PC-3 (cell line): ENCODE measurements at regions not wholly inside any gene's neighbourhood (a gene's known extent, or its start where the extent isn't known, plus 50 kb on each side); places are given as distances from the start of the nearest gene placed in this dataset.

Source experiments
- ATAC-seq: fragments of 200-7000 bp; cut with Tn5 transposase; 2 replicates; pipeline ENCODE4 v1.9.1; 2020; ENCODE audit warnings: mild to moderate bottlenecking, moderate library complexity
- BruUV-seq: library from RNA; stranded (reverse); fragments of 400-500 nt; replicated peaks from 2 replicates; lab custom pipeline; 2021; lab: Mats Ljungman, UMichigan
- CTCF ChIA-PET: fragments of 300-600 bp; sonication (Branson Sonifier 250); formaldehyde crosslinking; loops from one replicate; lab custom pipeline; 2022; ENCODE audit warnings: antibody characterized with exemption; lab: Charles Lee
- POLR2A ChIA-PET: fragments of 300-600 bp; sonication (Branson Sonifier 250); formaldehyde crosslinking; loops from one replicate; lab custom pipeline; 2022; ENCODE audit warnings: antibody characterized with exemption; ENCODE audit not compliant: unreplicated experiment; lab: Charles Lee
- DNase-seq: peaks from one replicate; pipeline ENCODE4 v3.0.0-alpha.2; 2015
- H2AFZ ChIP-seq: fragments of 300-600 bp; sonication (generic); 2 replicates; pipeline ENCODE4 v1.6.0; 2016; ENCODE audit warnings: antibody characterized with exemption, low read length
- H3F3A ChIP-seq: fragments of 300-600 bp; sonication (generic); one replicate; pipeline ENCODE4 v1.6.0; 2017; ENCODE audit warnings: antibody characterized with exemption, low read length, control low read depth, mild to moderate bottlenecking; ENCODE audit not compliant: unreplicated experiment
- H3K27ac ChIP-seq: fragments of 300-600 bp; sonication (generic); 2 replicates; pipeline ENCODE4 v1.5.1; 2016; ENCODE audit warnings: mild to moderate bottlenecking, low read length
- H3K27me3 ChIP-seq: fragments of 300-600 bp; sonication (generic); 2 replicates; pipeline ENCODE4 v1.6.1; 2016; ENCODE audit warnings: low read length, mixed read lengths
- H3K36me3 ChIP-seq: fragments of 300-600 bp; sonication (generic); 2 replicates; pipeline ENCODE4 v1.6.1; 2016; ENCODE audit warnings: low read depth, mixed run types, low read length, mixed read lengths
- H3K4me1 ChIP-seq: fragments of 300-600 bp; sonication (generic); 2 replicates; pipeline ENCODE4 v1.5.1; 2016; ENCODE audit warnings: low read length; ENCODE audit not compliant: insufficient read depth
- H3K4me2 ChIP-seq: fragments of 300-600 bp; sonication (generic); 2 replicates; pipeline ENCODE4 v1.6.0; 2016; ENCODE audit warnings: low read length
- H3K4me3 ChIP-seq: fragments of 300-600 bp; sonication (generic); 2 replicates; pipeline ENCODE4 v1.5.1; 2016; ENCODE audit warnings: mild to moderate bottlenecking, low read length, mixed read lengths
- H3K79me2 ChIP-seq: fragments of 300-600 bp; sonication (generic); 2 replicates; pipeline ENCODE4 v1.6.1; 2017; ENCODE audit warnings: low read length, mixed read lengths
- H3K9ac ChIP-seq: fragments of 300-600 bp; sonication (generic); 2 replicates; pipeline ENCODE4 v1.6.0; 2016; ENCODE audit warnings: mild to moderate bottlenecking, low read length
- H3K9me2 ChIP-seq: fragments of 300-600 bp; sonication (generic); replicated peaks from 2 replicates; pipeline ENCODE4 v1.6.1; 2016; ENCODE audit warnings: mixed run types, low read length, mixed read lengths
- H3K9me3 ChIP-seq: fragments of 300-600 bp; sonication (generic); 2 replicates; pipeline ENCODE4 v1.6.1; 2016; ENCODE audit warnings: low read length, mixed read lengths
- H4K20me1 ChIP-seq: fragments of 300-600 bp; sonication (generic); 2 replicates; pipeline ENCODE4 v1.6.1; 2016; ENCODE audit warnings: low read length, mixed read lengths
- EZH2 ChIP-seq: fragments of 300-600 bp; sonication (generic); IDR thresholded peaks from one replicate; pipeline ENCODE4 v1.6.1; 2017; ENCODE audit warnings: antibody characterized with exemption, mild to moderate bottlenecking, low read length; ENCODE audit not compliant: unreplicated experiment
- EZH2phosphoT487 ChIP-seq: fragments of 300-600 bp; sonication (generic); IDR thresholded peaks from 2 replicates; pipeline ENCODE4 v1.6.1; 2018; ENCODE audit warnings: mild to moderate bottlenecking, antibody characterized with exemption, low read length, borderline replicate concordance
- intact Hi-C: fragments of 100-400 bp; cut with micrococcal nuclease; formaldehyde crosslinking; loops from 2 replicates; pipeline ENCODE4 v1.9.0; 2023
- TF ChIP-seq, protein P1 (sequence below): fragments of 300-600 bp; sonication (generic); conservative IDR thresholded peaks from 2 replicates; pipeline ENCODE4 v1.5.1; 2017; ENCODE audit warnings: antibody characterized with exemption, low read depth, mild to moderate bottlenecking, low read length

GRCh38 chr3:176873261-176873660 is 324.0 kb downstream of the TBL1XR1 start:
- DNase-seq (no peak), ATAC-seq (no peak)
- POLR2A ChIA-PET = no interaction called here
- Histone ChIP-seq H4K20me1 (no peaks in the 10 kb centered on the region), H3K36me3 (no peaks in the 10 kb centered on the region), H3K9me2 (no peaks in the 10 kb centered on the region), H3K9ac (no peak overlapping the region), H2AFZ (no peak overlapping the region), H3K4me3 (no peak overlapping the region), H3K4me1 (no peaks in the 10 kb centered on the region), H3K27me3 (no peaks in the 10 kb centered on the region), H3K9me3 (no peaks in the 10 kb centered on the region), H3K4me2 (no peak overlapping the region), H3F3A (no peaks in the 10 kb centered on the region), H3K79me2 (no peaks in the 10 kb centered on the region), H3K27ac (no peak overlapping the region)
- TF ChIP-seq EZH2 = no peak
- TF ChIP-seq, protein P1, sequence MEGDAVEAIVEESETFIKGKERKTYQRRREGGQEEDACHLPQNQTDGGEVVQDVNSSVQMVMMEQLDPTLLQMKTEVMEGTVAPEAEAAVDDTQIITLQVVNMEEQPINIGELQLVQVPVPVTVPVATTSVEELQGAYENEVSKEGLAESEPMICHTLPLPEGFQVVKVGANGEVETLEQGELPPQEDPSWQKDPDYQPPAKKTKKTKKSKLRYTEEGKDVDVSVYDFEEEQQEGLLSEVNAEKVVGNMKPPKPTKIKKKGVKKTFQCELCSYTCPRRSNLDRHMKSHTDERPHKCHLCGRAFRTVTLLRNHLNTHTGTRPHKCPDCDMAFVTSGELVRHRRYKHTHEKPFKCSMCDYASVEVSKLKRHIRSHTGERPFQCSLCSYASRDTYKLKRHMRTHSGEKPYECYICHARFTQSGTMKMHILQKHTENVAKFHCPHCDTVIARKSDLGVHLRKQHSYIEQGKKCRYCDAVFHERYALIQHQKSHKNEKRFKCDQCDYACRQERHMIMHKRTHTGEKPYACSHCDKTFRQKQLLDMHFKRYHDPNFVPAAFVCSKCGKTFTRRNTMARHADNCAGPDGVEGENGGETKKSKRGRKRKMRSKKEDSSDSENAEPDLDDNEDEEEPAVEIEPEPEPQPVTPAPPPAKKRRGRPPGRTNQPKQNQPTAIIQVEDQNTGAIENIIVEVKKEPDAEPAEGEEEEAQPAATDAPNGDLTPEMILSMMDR = no peak
- TF ChIP-seq EZH2phosphoT487 = no peak
- BruUV-seq = no TSS peak
- CTCF ChIA-PET = interaction anchor here (0.6 to 1.2 kb wide), 2 partner anchors 65 to 729 kb away, joined by 3 to 9 read pairs; no protein-coding TSS in a partner anchor
- intact Hi-C loops = no loop called here

- TF ChIP-seq, protein P1 = peak; percentile 89
- no peak for TF ChIP-seq EZH2phosphoT487
- CTCF ChIA-PET = interaction anchor here (0.6 to 1.2 kb wide), 3 partner anchors 66 to 1729 kb away, joined by 3 to 9 read pairs (median 4); no protein-coding TSS in a partner anchor
- H3K4me1 ChIP-seq = no peaks in the 10 kb centered on the region
Observed at GRCh38 chr3:176872771-176873209, 324.5 kb downstream of the TBL1XR1 start.

GRCh38 chr3:176870451-176870850 is 326.8 kb downstream of the TBL1XR1 start:
- H3F3A ChIP-seq = no peaks in the 10 kb centered on the region
- no peak overlapping the region for H3K4me3 ChIP-seq
- H3K9ac ChIP-seq = no peak overlapping the region
- ChIA-PET POLR2A (no interaction called here), CTCF (no interaction called here)
- no peaks in the 10 kb centered on the region for H3K79me2 ChIP-seq
- no peaks in the 10 kb centered on the region for H3K9me2 ChIP-seq
- DNase-seq (no peak), ATAC-seq (no peak)
- H3K4me1 ChIP-seq = no peaks in the 10 kb centered on the region
- H3K4me2 ChIP-seq = no peak overlapping the region
- H3K9me3 ChIP-seq = no peaks in the 10 kb centered on the region
- H3K27me3 ChIP-seq = no peaks in the 10 kb centered on the region
- no peak overlapping the region for H3K27ac ChIP-seq
- H2AFZ ChIP-seq = no peak overlapping the region
- intact Hi-C loops = no loop called here
- no TSS peak for BruUV-seq
- H4K20me1 ChIP-seq = no peaks in the 10 kb centered on the region
- TF ChIP-seq EZH2 (no peak), EZH2phosphoT487 (no peak)
- TF ChIP-seq, protein P1 = no peak
- H3K36me3 ChIP-seq = no peaks in the 10 kb centered on the region

More at GRCh38 chr3:176872771-176873209, 324.5 kb downstream of the TBL1XR1 start:
- H3K79me2 ChIP-seq = no peaks in the 10 kb centered on the region
- BruUV-seq = no TSS peak
- POLR2A ChIA-PET = no interaction called here
- no peak overlapping the region for H3K9ac ChIP-seq
- H3K9me2 ChIP-seq = no peaks in the 10 kb centered on the region
- peak overlapping the region; percentile 24; the same call in 1 of the 2 replicates for H2AFZ ChIP-seq
- peak; percentile 78 for ATAC-seq
- H3K9me3 ChIP-seq = no peaks in the 10 kb centered on the region
- H3K4me2 ChIP-seq = no peak overlapping the region
- intact Hi-C loops = loop anchor here (1.0 kb wide), 2 partner anchors 67 to 1513 kb away; no protein-coding TSS in a partner anchor
- H3F3A ChIP-seq = no peaks in the 10 kb centered on the region
- H3K4me3 ChIP-seq = no peak overlapping the region
- DNase-seq = peak; percentile 76
- H4K20me1 ChIP-seq = no peaks in the 10 kb centered on the region
- no peaks in the 10 kb centered on the region for H3K36me3 ChIP-seq
- no peak overlapping the region for H3K27ac ChIP-seq
- no peaks in the 10 kb centered on the region for H3K27me3 ChIP-seq
